IPS DF 6.9 (cell line): ENCODE measurements at regions not wholly inside any gene's neighbourhood (a gene's known extent, or its start where the extent isn't known, plus 50 kb on each side); places are given as distances from the start of the nearest gene placed in this dataset.
"Not testable (repeated sequence)": the region's sequence is repeated elsewhere in the genome, so short reads cannot be mapped to it uniquely, and the experiment has no call there.

Experiments used
- DNase-seq: peaks from one replicate; pipeline ENCODE4 v3.0.0-alpha.2; 2013; ENCODE audit warnings: low read depth, low spot score
- H3K27ac ChIP-seq: one replicate; pipeline ENCODE4 v1.5.1; 2013; ENCODE audit warnings: low read length, control low read depth
- H3K27me3 ChIP-seq: 2 replicates; pipeline ENCODE4 v1.6.1; 2013; ENCODE audit warnings: mild to moderate bottlenecking, low read length; ENCODE audit not compliant: control insufficient read depth, insufficient read depth
- H3K36me3 ChIP-seq: 2 replicates; pipeline ENCODE4 v1.6.1; 2013; ENCODE audit warnings: low read length; ENCODE audit not compliant: control insufficient read depth, insufficient read depth
- H3K4me1 ChIP-seq: 2 replicates; pipeline ENCODE4 v1.6.1; 2013; ENCODE audit warnings: low read length; ENCODE audit not compliant: control insufficient read depth, insufficient read depth
- H3K4me3 ChIP-seq: 2 replicates; pipeline ENCODE4 v1.5.1; 2013; ENCODE audit warnings: mild to moderate bottlenecking, low read length
- H3K9me3 ChIP-seq: 2 replicates; pipeline ENCODE4 v1.6.1; 2013; ENCODE audit warnings: low read length, inconsistent platforms; ENCODE audit not compliant: control insufficient read depth, insufficient read depth
- WGBS: extraction: QIAGEN DNeasy Blood & Tissue Kit; methylation state at CpG from one replicate; pipeline ENCODE4 v1.1.7; 2013; ENCODE audit warnings: mixed read lengths, missing lambda C conversion rate; ENCODE audit not compliant: insufficient read length, insufficient coverage; 5-methylcytosine and 5-hydroxymethylcytosine counted together

GRCh38 chr12:105440037-105440664 lies 109.7 kb downstream of the C12orf75 start:
- Histone ChIP-seq H3K27ac (no peak overlapping the region), H3K4me3 (no peak overlapping the region), H3K36me3 (no peaks in the 10 kb centered on the region), H3K27me3 (no peaks in the 10 kb centered on the region), H3K9me3 (no peaks in the 10 kb centered on the region), H3K4me1 (0 out of 2 replicates have a peak, but pooled peaks cover 2% of the 10 kb centered on the region)
- no CpG with 5 or more reads among the region's 1 CpG for WGBS
- DNase-seq: no peak

GRCh38 chr12:105443802-105444652 lies 113.5 kb downstream of the C12orf75 start:
- Histone ChIP-seq H3K27ac (no peak overlapping the region), H3K4me1 (0 out of 2 replicates have a peak, but pooled peaks cover 2% of the 10 kb centered on the region), H3K4me3 (no peak overlapping the region), H3K27me3 (no peaks in the 10 kb centered on the region), H3K36me3 (no peaks in the 10 kb centered on the region), H3K9me3 (no peaks in the 10 kb centered on the region)
- DNase-seq: no peak
- WGBS: no CpG with 5 or more reads among the region's 18 CpGs

GRCh38 chr12:105444653-105445102 lies 114.2 kb downstream of the C12orf75 start:
- WGBS: no CpG with 5 or more reads among the region's 3 CpGs
- no peaks in the 10 kb centered on the region for H3K36me3 ChIP-seq
- no peak for DNase-seq
- no peaks in the 10 kb centered on the region for H3K27me3 ChIP-seq
- H3K4me1 ChIP-seq: 0 out of 2 replicates have a peak, but pooled peaks cover 2% of the 10 kb centered on the region
- no peak overlapping the region for H3K27ac ChIP-seq
- H3K4me3 ChIP-seq: no peak overlapping the region
- H3K9me3 ChIP-seq: no peaks in the 10 kb centered on the region

- H3K36me3 ChIP-seq: no peaks in the 10 kb centered on the region
- H3K27me3 ChIP-seq: no peaks in the 10 kb centered on the region
- H3K27ac ChIP-seq: no peak overlapping the region
- no CpG with 5 or more reads among the region's 3 CpGs for WGBS
- no peaks in the 10 kb centered on the region for H3K9me3 ChIP-seq
- H3K4me3 ChIP-seq: no peak overlapping the region
- no peak for DNase-seq
- 0 out of 2 replicates have a peak, but pooled peaks cover 2% of the 10 kb centered on the region for H3K4me1 ChIP-seq
These were observed 114.8 kb downstream of the C12orf75 start for GRCh38 chr12:105445249-105445648.

- H3K36me3 ChIP-seq: no peaks in the 10 kb centered on the region
- H3K4me1 ChIP-seq: 0 out of 2 replicates have a peak, but pooled peaks cover 2% of the 10 kb centered on the region
- H3K9me3 ChIP-seq: no peaks in the 10 kb centered on the region
- no peaks in the 10 kb centered on the region for H3K27me3 ChIP-seq
- no peak for DNase-seq
- no peak overlapping the region for H3K27ac ChIP-seq
- H3K4me3 ChIP-seq: no peak overlapping the region
- WGBS: no CpG with 5 or more reads among the region's 1 CpG
These were observed 115.2 kb downstream of the C12orf75 start for GRCh38 chr12:105445649-105446048.

- H3K36me3 ChIP-seq, H3K9me3 ChIP-seq, H3K4me1 ChIP-seq, DNase-seq, H3K4me3 ChIP-seq, H3K27me3 ChIP-seq, H3K27ac ChIP-seq: not testable (repeated sequence)
- no CpG with 5 or more reads among the region's 2 CpGs for WGBS
These were observed 116.0 kb downstream of the C12orf75 start for GRCh38 chr12:105446460-105446859.

GRCh38 chr12:105449431-105449830 lies 118.9 kb downstream of the C12orf75 start:
- Histone ChIP-seq H3K9me3 (no peaks in the 10 kb centered on the region), H3K36me3 (no peaks in the 10 kb centered on the region), H3K4me3 (no peak overlapping the region), H3K27me3 (no peaks in the 10 kb centered on the region), H3K27ac (no peak overlapping the region), H3K4me1 (no peaks in the 10 kb centered on the region)
- no peak for DNase-seq
- WGBS: no CpG with 5 or more reads among the region's 6 CpGs

- Histone ChIP-seq H3K9me3 (no peaks in the 10 kb centered on the region), H3K27me3 (no peaks in the 10 kb centered on the region), H3K4me3 (no peak overlapping the region), H3K36me3 (no peaks in the 10 kb centered on the region), H3K27ac (no peak overlapping the region), H3K4me1 (no peaks in the 10 kb centered on the region)
- no peak for DNase-seq
- no CpG with 5 or more reads among the region's 3 CpGs for WGBS
These were observed 120.7 kb downstream of the C12orf75 start for GRCh38 chr12:105451211-105451610.

GRCh38 chr12:105451798-105452197 lies 121.3 kb downstream of the C12orf75 start:
- no peak for DNase-seq
- no peak overlapping the region for H3K4me3 ChIP-seq
- no peak overlapping the region for H3K27ac ChIP-seq
- H3K36me3 ChIP-seq: no peaks in the 10 kb centered on the region
- H3K9me3 ChIP-seq: no peaks in the 10 kb centered on the region
- H3K27me3 ChIP-seq: no peaks in the 10 kb centered on the region
- no CpG with 5 or more reads among the region's 4 CpGs for WGBS
- H3K4me1 ChIP-seq: no peaks in the 10 kb centered on the region

GRCh38 chr12:105453316-105453715 lies 122.8 kb downstream of the C12orf75 start:
- Histone ChIP-seq H3K9me3 (no peaks in the 10 kb centered on the region), H3K27me3 (no peaks in the 10 kb centered on the region), H3K4me3 (no peak overlapping the region), H3K27ac (no peak overlapping the region), H3K4me1 (no peaks in the 10 kb centered on the region), H3K36me3 (no peaks in the 10 kb centered on the region)
- WGBS: no CpG with 5 or more reads among the region's 1 CpG
- DNase-seq: no peak
